PC-9 (cell line): ENCODE measurements at regions not wholly inside any gene's neighbourhood (a gene's known extent, or its start where the extent isn't known, plus 50 kb on each side); places are given as distances from the start of the nearest gene placed in this dataset.

Experiments used
- CTCF ChIP-seq: fragments of 200-600 bp; sonication (generic); conservative IDR thresholded peaks from 2 replicates; pipeline ENCODE4 v1.6.1; 2017; ENCODE audit warnings: mixed run types, antibody characterized with exemption, mild to moderate bottlenecking, moderate library complexity
- EZH2 ChIP-seq: fragments of 200-600 bp; sonication (generic); IDR thresholded peaks from 2 replicates; pipeline ENCODE4 v1.8.0; 2017; ENCODE audit warnings: antibody characterized with exemption, low read depth

GRCh38 chr12:33192226-33192625 lies 247.4 kb downstream of the SYT10 start:
- TF ChIP-seq CTCF (no peak), EZH2 (no peak)
